GM18526 (cell line): ENCODE measurements at regions not wholly inside any gene's neighbourhood (a gene's known extent, or its start where the extent isn't known, plus 50 kb on each side); places are given as distances from the start of the nearest gene placed in this dataset.

Experiments used
- POLR2A ChIP-seq: IDR thresholded peaks from 3 replicates; pipeline ENCODE4 v1.6.1; 2011; ENCODE audit not compliant: insufficient read length; ENCODE audit errors: extremely low read depth

- no peak for TF ChIP-seq POLR2A
Measured at GRCh38 chr6:33872761-33873160, 69.0 kb upstream of the MLN start.

DNA sequence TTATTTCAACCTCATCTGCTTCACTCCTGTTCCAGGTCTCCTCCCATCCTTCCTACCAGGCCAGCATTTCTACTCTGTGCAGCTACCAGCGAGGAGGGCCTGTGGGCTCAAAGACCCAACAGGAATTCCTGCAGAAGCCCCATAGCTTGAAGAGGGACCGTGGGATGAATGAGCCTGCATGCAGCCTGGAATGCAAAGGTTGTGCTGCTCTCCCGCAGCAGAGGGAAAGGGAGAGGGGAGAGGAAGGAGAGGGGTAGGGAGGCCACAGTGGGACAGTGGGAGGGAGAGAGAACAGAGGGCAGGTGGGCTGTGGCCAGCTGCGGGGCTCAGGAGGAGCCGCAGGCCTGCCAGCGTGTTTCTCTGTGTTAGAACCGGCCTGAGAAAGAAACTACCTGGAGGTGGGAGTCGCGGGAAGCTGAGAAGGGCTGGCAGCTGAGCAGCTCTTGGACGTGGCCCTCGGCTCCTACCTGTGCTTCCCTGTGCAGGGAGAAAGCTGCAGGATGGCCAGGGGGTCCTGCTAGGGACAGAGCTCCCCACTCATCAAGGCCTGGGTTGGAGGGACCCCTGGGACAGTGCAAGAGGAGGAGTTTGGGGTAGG, 66.1 kb upstream of the MLN start:
- TF ChIP-seq POLR2A, result no peak

- TF ChIP-seq POLR2A, result no peak
Measured at GRCh38 chr6:33869121-33869520, 65.3 kb upstream of the MLN start.

DNA sequence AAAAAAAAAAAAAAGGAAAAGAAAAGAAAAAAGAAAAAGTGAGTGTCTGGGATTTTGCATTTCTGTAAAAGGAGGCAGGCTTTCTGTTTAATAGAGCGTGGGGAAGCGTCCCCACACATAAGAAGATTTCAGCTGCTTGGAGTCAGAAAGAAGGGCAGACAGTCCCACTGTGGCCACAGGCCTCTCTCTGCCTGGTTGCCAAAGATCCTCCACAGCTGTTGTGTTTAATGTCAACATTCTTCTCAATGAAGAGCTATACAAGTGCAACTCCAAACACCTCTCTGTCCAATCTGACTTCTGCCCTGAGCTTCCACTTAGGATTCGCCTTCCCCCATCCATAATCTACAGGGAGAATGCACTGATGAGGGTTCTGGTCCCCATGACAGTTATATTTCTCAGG, 64.3 kb upstream of the MLN start:
- TF ChIP-seq POLR2A, result no peak

- TF ChIP-seq POLR2A, result no peak
Measured at GRCh38 chr6:33865478-33866077, 61.8 kb upstream of the MLN start.

DNA sequence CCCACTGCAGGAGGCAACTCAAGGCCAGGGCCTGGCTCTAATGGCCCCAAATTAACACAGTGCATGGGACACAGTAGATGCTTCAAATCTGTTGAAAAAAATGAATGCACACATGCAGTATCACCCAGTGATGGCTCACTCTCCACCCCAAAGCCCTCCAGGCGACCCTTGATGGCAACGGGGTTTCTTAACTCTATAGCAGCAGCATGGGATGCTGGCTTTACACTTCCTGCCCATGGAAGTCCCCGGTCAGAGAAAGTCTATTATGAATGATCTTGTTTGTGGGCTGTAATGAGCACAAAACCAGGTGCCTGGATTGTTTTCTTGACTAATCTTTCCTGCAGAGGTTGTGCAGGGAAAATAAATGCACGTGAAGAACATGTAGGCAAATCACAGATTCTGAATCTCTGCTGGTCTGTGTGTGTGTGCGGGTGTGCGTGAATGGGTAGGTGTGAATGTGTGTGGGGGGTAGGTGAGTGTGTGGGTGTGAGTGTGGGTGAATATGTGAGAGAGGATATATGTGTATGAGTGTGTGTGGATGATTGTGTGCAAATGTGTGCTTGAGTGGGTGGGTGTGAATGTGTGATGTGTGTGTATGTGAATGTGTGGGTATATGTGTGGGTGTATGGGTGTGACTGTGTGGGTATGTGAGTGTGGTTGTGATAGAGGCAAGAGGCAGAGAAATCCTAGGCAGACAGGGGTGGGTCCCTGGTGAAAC, 60.1 kb upstream of the MLN start:
- TF ChIP-seq POLR2A, result no peak

DNA sequence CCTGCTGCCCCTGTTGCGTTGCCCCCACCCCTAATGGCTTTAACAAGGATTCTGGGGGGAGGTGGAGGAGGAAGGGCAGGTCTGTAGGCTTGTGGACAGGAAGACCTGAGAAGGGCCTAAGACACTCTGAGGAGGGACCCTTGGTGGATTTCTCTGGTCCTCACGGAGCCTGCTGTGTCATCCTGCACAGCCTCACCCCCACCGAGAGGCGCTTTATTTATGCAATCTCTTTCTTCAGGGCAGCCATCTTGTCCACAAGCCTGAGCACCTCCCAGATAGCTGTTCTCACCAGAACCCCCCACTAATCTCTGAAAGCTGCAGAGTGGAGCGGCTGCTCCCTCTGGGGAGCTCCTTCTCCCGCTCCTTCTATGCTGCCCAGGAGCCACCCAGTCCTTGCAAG, 59.3 kb upstream of the MLN start:
- no peak for TF ChIP-seq POLR2A

DNA sequence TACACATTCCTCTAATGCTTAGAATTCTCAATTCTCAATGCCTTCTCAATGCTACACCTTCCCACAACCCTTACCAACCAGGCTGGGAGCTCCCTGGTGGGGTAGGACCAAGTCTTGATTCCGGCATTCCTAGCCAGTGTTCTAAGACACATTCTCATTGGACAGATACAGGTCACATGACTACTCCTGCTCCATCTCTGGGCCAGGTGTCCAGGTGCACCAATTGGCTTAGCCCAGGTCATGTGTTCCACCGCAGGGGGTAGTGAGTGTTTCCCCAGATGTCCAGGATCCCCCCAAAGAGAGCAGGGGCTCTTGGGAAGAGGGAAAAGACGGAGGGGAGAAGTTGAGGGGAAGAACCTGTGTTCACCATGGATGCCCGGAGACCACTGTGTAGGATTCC, 58.7 kb upstream of the MLN start:
- no peak for TF ChIP-seq POLR2A

- no peak for TF ChIP-seq POLR2A
Measured at GRCh38 chr6:33861722-33862121, 57.9 kb upstream of the MLN start.

- TF ChIP-seq POLR2A, result no peak
Measured at GRCh38 chr6:33860706-33861474, 57.1 kb upstream of the MLN start.

DNA sequence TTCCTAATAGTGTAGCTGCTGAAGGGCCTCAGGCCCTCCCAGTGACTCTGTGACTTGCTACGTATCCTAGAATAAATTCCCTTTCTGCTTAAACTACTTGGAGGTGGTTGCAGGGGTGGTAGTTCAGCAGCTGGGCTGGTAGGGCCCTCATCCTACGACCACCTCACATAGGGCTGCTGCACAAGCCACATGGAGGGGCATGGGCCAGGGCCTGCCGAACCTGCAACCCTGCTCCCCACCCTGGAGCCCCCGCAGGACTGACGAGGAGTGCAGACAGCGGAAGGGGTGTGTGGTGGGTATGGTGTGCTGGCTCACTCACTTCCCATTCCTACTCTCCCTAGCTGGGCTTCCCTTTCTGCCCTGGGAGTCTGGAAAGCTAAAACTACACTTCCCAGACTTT, 56.2 kb upstream of the MLN start:
- no peak for TF ChIP-seq POLR2A

- no peak for TF ChIP-seq POLR2A
Measured at GRCh38 chr6:33858804-33859505, 55.2 kb upstream of the MLN start.

DNA sequence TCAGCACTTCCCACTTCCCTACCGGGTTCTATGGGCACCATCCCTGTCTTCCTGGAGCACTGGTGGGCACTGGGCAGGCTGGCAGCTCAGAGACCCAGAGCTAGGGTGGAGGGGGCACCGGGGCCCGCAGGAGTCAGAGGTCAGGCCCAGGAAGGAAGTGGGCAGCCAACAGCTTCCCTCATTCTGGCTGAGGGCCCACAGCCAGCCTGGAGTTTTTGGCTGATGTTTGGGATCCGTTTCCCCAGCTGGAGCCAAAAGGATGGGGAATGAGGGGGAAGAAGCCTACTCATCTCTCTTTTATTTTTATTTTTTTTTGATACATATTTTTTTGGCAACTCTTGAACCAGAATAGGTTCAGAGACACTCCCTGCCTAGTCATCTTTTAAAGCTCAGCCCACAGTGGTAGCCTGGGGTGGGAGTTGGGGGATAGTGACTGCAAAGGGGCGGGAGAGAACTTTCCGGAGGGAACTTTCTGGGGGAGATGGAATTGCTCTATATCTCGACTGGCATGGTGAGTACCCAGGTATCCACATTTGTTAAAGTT, 54.2 kb upstream of the MLN start:
- no peak for TF ChIP-seq POLR2A

- no peak for TF ChIP-seq POLR2A
Measured at GRCh38 chr6:33857093-33857931, 53.5 kb upstream of the MLN start.

DNA sequence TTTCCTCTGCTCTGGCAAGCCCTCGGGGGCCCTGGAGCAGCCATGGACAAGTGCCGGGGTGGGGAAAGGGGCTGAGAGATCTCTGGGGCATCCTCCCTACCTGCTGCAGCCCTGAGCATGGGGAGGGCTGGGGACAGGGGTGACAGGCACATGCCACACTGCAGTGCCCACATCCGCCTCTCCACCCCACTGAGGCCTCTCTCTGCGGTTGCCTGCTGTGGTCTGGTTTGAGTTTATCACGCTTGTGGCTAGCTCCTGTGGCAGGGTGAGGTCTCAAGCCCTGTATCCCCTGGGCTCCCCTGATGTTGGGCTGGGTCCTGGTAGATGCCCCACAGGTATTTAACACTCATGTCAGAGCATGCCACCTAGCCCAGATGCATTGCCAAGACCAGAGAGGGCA, 52.9 kb upstream of the MLN start:
- no peak for TF ChIP-seq POLR2A
